ENCODE measurements at regions not wholly inside any gene's neighbourhood (a gene's known extent, or its start where the extent isn't known, plus 50 kb on each side); places are given as distances from the start of the nearest gene placed in this dataset.

DNA sequence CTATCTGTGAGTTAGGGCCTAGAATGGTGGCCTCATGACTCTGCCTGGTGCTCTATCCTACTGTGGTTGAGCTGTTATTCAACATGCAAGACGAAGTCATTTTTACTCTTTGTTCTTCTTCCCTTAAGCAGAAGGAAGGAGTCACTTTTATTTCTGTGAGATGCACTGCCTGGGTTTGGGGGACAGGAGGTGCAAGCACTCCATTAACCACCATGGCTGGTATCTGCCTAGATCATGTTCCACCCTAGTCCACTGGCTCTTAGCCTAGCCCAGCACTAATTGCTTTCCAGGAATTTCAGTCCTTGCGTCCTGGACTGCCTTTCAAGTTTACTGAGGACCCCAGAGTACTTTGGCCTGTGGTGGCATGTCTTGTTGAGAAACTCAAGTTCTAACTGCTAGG, 1182.7 kb downstream of the FSTL5 start:
- Mint-ChIP-seq H3K36me3 (ENCODE audit: low read depth) (no peaks in the 10 kb centered on the region), H3K4me1 (no peaks in the 10 kb centered on the region), H3K27me3 (ENCODE audit: low read depth) (no peaks in the 10 kb centered on the region), H3K27ac (ENCODE audit: unreplicated experiment) (no peak overlapping the region), H3K9me3 (peaks cover 3% of the 10 kb centered on the region), H3K4me3 (no peak overlapping the region)
- no peak for TF ChIP-seq CTCF (conservative IDR thresholded peaks at IDR 0.05)
- no peak for DNase-seq (ENCODE audit: low read depth, low spot score)

DNA sequence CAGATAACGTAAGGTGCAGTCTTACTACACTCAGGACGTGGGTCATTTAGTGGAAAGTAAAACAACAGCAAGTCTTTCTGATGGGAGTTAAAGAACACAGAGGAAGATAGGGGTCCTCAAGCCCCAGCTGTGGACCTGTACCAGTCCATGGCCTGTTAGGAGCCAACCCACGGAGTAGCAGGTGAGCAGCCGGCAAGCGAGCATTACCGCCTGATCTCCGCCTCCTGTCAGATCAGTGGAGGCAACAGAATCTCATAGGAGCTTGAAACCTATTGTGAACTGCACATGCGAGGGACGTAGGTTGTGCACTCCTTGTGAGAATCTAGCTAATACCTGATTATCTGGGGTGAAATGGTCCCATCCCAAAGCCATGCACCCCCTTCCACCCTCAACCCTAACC, 1180.8 kb downstream of the FSTL5 start:
- H3K4me1 Mint-ChIP-seq, result no peaks in the 10 kb centered on the region
- no peak overlapping the region for H3K27ac Mint-ChIP-seq (ENCODE audit: unreplicated experiment)
- peaks cover 3% of the 10 kb centered on the region for H3K9me3 Mint-ChIP-seq
- H3K36me3 Mint-ChIP-seq (ENCODE audit: low read depth), result no peaks in the 10 kb centered on the region
- no peaks in the 10 kb centered on the region for H3K27me3 Mint-ChIP-seq (ENCODE audit: low read depth)
- no peak for TF ChIP-seq CTCF (conservative IDR thresholded peaks at IDR 0.05)
- H3K4me3 Mint-ChIP-seq, result no peak overlapping the region
- no peak for DNase-seq (ENCODE audit: low read depth, low spot score)

GRCh38 chr4:161002386-161002785, 1161.4 kb downstream of the FSTL5 start:
- Mint-ChIP-seq H3K9me3 (no peaks in the 10 kb centered on the region), H3K36me3 (ENCODE audit: low read depth) (no peaks in the 10 kb centered on the region), H3K4me1 (no peaks in the 10 kb centered on the region), H3K27me3 (ENCODE audit: low read depth) (no peaks in the 10 kb centered on the region), H3K4me3 (no peak overlapping the region), H3K27ac (ENCODE audit: unreplicated experiment) (no peak overlapping the region)
- no peak for TF ChIP-seq CTCF (conservative IDR thresholded peaks at IDR 0.05)
- DNase-seq (ENCODE audit: low read depth, low spot score), result no peak

GRCh38 chr4:161003418-161004057, 1160.3 kb downstream of the FSTL5 start:
- Mint-ChIP-seq H3K4me1 (no peaks in the 10 kb centered on the region), H3K36me3 (ENCODE audit: low read depth) (no peaks in the 10 kb centered on the region), H3K27ac (ENCODE audit: unreplicated experiment) (no peak overlapping the region), H3K4me3 (no peak overlapping the region), H3K27me3 (ENCODE audit: low read depth) (no peaks in the 10 kb centered on the region), H3K9me3 (no peaks in the 10 kb centered on the region)
- no peak for TF ChIP-seq CTCF (conservative IDR thresholded peaks at IDR 0.05)
- no peak for DNase-seq (ENCODE audit: low read depth, low spot score)

GRCh38 chr4:161005746-161006145, 1158.1 kb downstream of the FSTL5 start:
- Mint-ChIP-seq H3K9me3 (peaks cover 3% of the 10 kb centered on the region), H3K27me3 (ENCODE audit: low read depth) (no peaks in the 10 kb centered on the region)
- TF ChIP-seq CTCF (conservative IDR thresholded peaks at IDR 0.05), result no peak

More at GRCh38 chr4:161005746-161006145, 1158.1 kb downstream of the FSTL5 start:
- no peak for DNase-seq (ENCODE audit: low read depth, low spot score)
- H3K4me1 Mint-ChIP-seq, result no peaks in the 10 kb centered on the region
- no peak overlapping the region for H3K27ac Mint-ChIP-seq (ENCODE audit: unreplicated experiment)
- no peaks in the 10 kb centered on the region for H3K36me3 Mint-ChIP-seq (ENCODE audit: low read depth)
- H3K4me3 Mint-ChIP-seq, result no peak overlapping the region

All from neural crest cell (in vitro differentiated cells).